ENCODE measurements at regions not wholly inside any gene's neighbourhood (a gene's known extent, or its start where the extent isn't known, plus 50 kb on each side); places are given as distances from the start of the nearest gene placed in this dataset.

DNA sequence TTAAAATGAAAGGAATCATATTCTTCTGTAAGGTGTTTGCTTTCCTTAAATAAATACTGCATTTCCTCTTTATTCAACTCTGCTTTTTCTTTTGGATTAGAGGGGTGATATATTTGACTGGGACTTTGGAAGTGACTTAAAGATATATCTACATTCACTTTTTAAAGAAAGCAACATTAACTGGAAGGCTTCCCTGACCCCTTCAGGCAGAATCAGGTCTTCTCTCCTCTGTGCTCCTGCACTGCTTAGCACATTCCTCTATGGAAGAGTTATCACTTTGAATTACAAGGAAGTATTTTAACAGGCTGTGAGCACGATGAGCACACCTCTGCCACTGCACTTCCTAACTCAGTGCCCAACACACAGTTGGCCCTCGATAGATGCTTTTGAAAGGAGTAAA, 59.2 kb upstream of the POU3F2 start:
- TF ChIP-seq, protein P1, sequence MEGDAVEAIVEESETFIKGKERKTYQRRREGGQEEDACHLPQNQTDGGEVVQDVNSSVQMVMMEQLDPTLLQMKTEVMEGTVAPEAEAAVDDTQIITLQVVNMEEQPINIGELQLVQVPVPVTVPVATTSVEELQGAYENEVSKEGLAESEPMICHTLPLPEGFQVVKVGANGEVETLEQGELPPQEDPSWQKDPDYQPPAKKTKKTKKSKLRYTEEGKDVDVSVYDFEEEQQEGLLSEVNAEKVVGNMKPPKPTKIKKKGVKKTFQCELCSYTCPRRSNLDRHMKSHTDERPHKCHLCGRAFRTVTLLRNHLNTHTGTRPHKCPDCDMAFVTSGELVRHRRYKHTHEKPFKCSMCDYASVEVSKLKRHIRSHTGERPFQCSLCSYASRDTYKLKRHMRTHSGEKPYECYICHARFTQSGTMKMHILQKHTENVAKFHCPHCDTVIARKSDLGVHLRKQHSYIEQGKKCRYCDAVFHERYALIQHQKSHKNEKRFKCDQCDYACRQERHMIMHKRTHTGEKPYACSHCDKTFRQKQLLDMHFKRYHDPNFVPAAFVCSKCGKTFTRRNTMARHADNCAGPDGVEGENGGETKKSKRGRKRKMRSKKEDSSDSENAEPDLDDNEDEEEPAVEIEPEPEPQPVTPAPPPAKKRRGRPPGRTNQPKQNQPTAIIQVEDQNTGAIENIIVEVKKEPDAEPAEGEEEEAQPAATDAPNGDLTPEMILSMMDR (IDR thresholded peaks at IDR 0.05; ENCODE audit: insufficient read depth, low read depth, low read length), result no peak
- no peak for TF ChIP-seq EZH2 (IDR thresholded peaks at IDR 0.05; ENCODE audit: insufficient read depth, low read length)
